ENCODE measurements at regions not wholly inside any gene's neighbourhood (a gene's known extent, or its start where the extent isn't known, plus 50 kb on each side); places are given as distances from the start of the nearest gene placed in this dataset.

DNA sequence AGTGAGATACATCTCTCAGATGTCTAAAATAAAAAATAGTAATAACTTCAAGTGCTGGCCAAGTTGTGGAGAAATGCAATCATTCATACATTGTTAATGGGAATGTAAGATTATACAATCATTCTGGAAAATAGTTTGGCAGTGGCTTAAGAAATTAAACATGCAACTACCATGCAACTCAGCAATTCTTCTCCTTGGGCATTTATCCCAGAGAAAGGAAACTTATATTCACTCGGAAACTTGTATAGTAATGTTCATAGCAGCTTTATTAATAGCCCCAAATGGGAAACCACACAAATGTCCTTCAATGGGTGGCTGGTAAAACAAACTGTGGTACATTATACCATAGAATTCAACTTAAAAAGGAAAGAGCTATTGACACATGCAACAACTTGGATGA, 274.0 kb upstream of the SPRED2 start:
- Histone ChIP-seq H3K4me1 (peaks cover 0 to 10% (median 0%) of the 10 kb centered on the region in 3 donors), H3K27ac (no peak overlapping the region), H3K9me3 (no peaks in the 10 kb centered on the region), H3K36me3 (no peaks in the 10 kb centered on the region), H3K4me3 (no peak overlapping the region), H3K27me3 (no peaks in the 10 kb centered on the region)
- ATAC-seq: no peak
- 7 to 10% methylated on average over 1 of the region's 1 CpG for WGBS, 2 donors (ENCODE audit: low coverage in 1 of 2)
- TF ChIP-seq POLR2AphosphoS5 (IDR thresholded peaks at IDR 0.05) (no peak), POLR2A (IDR thresholded peaks at IDR 0.05) (no peak), CTCF (IDR thresholded peaks at IDR 0.05) (no peak), EP300 (IDR thresholded peaks at IDR 0.05) (no peak)

DNA sequence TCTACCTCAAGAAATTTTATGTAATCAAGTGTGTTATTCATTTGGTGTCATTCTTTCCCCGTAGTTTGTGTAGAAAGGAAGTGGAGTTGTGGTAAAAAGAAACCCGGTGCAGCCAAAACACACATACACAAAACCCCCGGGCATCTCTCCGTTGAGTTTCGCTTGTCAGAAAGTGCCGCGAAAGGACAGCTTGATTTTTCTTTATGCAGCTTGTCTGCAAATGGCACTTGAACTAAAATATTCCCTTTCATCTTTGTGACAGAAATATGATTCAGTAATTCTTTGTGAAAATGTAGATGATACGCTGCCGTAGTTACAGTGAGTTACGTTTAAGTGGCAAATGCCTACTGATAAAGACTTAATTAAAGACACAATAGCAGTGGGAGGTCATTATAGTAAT, 268.8 kb upstream of the SPRED2 start:
- H3K27me3 ChIP-seq: no peaks in the 10 kb centered on the region
- 89 to 100% methylated on average over 9 of the region's 10 CpGs for WGBS, 2 donors (ENCODE audit: low coverage in 1 of 2)
- no peak for TF ChIP-seq POLR2A (IDR thresholded peaks at IDR 0.05)
- no peak for TF ChIP-seq POLR2AphosphoS5 (IDR thresholded peaks at IDR 0.05)
- TF ChIP-seq EP300 (IDR thresholded peaks at IDR 0.05): no peak
- no peak for TF ChIP-seq CTCF (IDR thresholded peaks at IDR 0.05)

GRCh38 chr2:65700720-65701119, 268.3 kb upstream of the SPRED2 start:
- Histone ChIP-seq H3K9me3 (no peaks in the 10 kb centered on the region), H3K27ac (no peak overlapping the region), H3K27me3 (no peaks in the 10 kb centered on the region), H3K4me1 (no peaks in the 10 kb centered on the region), H3K4me3 (no peak overlapping the region), H3K36me3 (no peaks in the 10 kb centered on the region)
- 100% methylated on average over 2 of the region's 7 CpGs; no CpG with 5 or more reads in 1 of the 2 donors for WGBS, 2 donors (ENCODE audit: low coverage in 1 of 2)
- TF ChIP-seq POLR2A (IDR thresholded peaks at IDR 0.05): no peak
- TF ChIP-seq POLR2AphosphoS5 (IDR thresholded peaks at IDR 0.05): no peak
- TF ChIP-seq CTCF (IDR thresholded peaks at IDR 0.05): no peak
- no peak for ATAC-seq

More for the DNA sequence above, 268.8 kb upstream of the SPRED2 start:
- Histone ChIP-seq H3K36me3 (no peaks in the 10 kb centered on the region), H3K4me3 (no peak overlapping the region), H3K27ac (no peak overlapping the region), H3K9me3 (no peaks in the 10 kb centered on the region), H3K4me1 (no peaks in the 10 kb centered on the region)
- no peak for ATAC-seq

DNA sequence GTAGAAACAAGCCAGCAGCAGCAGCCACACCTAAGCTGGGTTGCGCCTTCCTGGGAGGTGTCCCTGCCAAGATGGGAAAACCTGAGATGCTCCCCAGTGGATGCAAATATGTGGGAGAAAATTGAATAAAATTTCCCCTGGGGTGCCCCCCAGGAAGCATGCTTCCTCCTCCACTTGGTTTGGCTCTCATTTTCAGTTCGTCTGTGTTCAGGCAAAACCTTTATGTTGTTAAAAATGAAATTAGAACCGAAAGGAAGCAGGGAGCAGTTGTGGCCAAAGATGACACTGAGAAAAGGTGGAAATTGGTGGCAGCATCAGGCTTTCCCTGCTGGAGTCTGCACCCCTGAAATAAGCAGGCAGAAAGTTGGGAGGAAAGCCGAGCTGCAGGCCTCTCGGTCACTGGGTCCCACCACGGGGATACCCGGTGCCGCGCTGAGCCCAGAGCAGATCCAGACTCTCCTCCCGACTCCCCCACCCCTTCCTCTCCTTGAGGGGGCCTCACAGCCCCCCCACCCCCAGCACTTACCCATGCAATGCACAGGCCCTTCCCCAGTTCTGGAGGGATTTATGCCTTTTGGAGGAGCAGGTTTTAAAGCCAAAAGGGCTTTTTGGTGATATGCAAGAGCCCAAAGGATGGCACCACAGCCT, 267.7 kb upstream of the SPRED2 start:
- Histone ChIP-seq H3K27ac (no peak overlapping the region), H3K27me3 (no peaks in the 10 kb centered on the region), H3K9me3 (no peaks in the 10 kb centered on the region), H3K36me3 (no peaks in the 10 kb centered on the region), H3K4me1 (no peaks in the 10 kb centered on the region), H3K4me3 (no peak overlapping the region)
- TF ChIP-seq POLR2A (IDR thresholded peaks at IDR 0.05) (no peak), EP300 (IDR thresholded peaks at IDR 0.05) (no peak), CTCF (IDR thresholded peaks at IDR 0.05) (no peak), POLR2AphosphoS5 (IDR thresholded peaks at IDR 0.05) (no peak)
- WGBS, 2 donors (ENCODE audit: low coverage in 1 of 2): 76 to 91% methylated on average over 8 to 10 of the region's 10 CpGs
- ATAC-seq: no peak

DNA sequence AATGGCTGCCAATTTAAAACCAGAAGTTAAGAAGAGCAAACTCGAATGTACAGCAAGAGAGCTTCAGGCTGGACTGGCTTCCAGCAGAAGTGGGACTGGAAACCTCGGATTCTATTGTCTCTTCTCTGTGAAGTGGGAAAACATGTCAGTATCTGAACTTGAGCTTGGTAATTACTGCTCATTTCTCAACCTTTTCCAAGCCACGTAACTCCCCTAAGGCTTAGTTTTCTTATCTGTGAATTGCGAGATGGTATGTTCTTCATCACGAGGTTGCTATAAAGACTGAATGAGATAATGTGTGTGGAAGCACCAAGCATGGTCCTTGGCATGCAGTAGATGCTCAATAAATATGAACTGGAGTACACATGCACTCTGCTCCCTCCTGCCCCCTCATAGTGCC, 259.4 kb upstream of the SPRED2 start:
- Histone ChIP-seq H3K4me3 (no peak overlapping the region), H3K27ac (no peak overlapping the region), H3K27me3 (no peaks in the 10 kb centered on the region), H3K4me1 (no peaks in the 10 kb centered on the region), H3K36me3 (no peaks in the 10 kb centered on the region), H3K9me3 (no peaks in the 10 kb centered on the region)
- no peak for ATAC-seq
- 86 to 96% methylated on average over 4 to 5 of the region's 5 CpGs for WGBS, 2 donors (ENCODE audit: low coverage in 1 of 2)
- TF ChIP-seq POLR2AphosphoS5 (IDR thresholded peaks at IDR 0.05) (no peak), EP300 (IDR thresholded peaks at IDR 0.05) (no peak), CTCF (IDR thresholded peaks at IDR 0.05) (no peak), POLR2A (IDR thresholded peaks at IDR 0.05) (no peak)

All from gastroesophageal sphincter (tissue), 4 donors.